AG09319 (cell line): ENCODE measurements at regions not wholly inside any gene's neighbourhood (a gene's known extent, or its start where the extent isn't known, plus 50 kb on each side); places are given as distances from the start of the nearest gene placed in this dataset.

ENCODE experiments used
- DNase-seq: peaks from one replicate; pipeline ENCODE4 v3.0.0-alpha.2; 2010; ENCODE audit warnings: low read depth; ENCODE audit errors: extremely low read depth
- CTCF ChIP-seq: IDR thresholded peaks from 2 replicates; pipeline ENCODE4 v1.5.1; 2011; ENCODE audit warnings: low read depth, mild to moderate bottlenecking, inconsistent platforms, low read length, moderate library complexity

GRCh38 chr4:28313729-28314713 lies 1453.4 kb downstream of the STIM2 start:
- TF ChIP-seq CTCF: no peak

GRCh38 chr4:28317221-28317620 lies 1456.6 kb downstream of the STIM2 start:
- no peak for TF ChIP-seq CTCF
- DNase-seq: no peak

More at GRCh38 chr4:28313729-28314713, 1453.4 kb downstream of the STIM2 start:
- no peak for DNase-seq

- DNase-seq: no peak
- TF ChIP-seq CTCF: no peak
Observed at GRCh38 chr4:28334249-28334648, 1473.6 kb downstream of the STIM2 start.

GRCh38 chr4:28341784-28342183 lies 1481.1 kb downstream of the STIM2 start:
- no peak for TF ChIP-seq CTCF
- no peak for DNase-seq

GRCh38 chr4:28350485-28350884 lies 1489.8 kb downstream of the STIM2 start:
- TF ChIP-seq CTCF: no peak
- DNase-seq: no peak

GRCh38 chr4:28351102-28351501 lies 1490.5 kb downstream of the STIM2 start:
- TF ChIP-seq CTCF: no peak
- DNase-seq: no peak

GRCh38 chr4:28351826-28352225 lies 1491.2 kb downstream of the STIM2 start:
- no peak for DNase-seq
- no peak for TF ChIP-seq CTCF
